DMS53 treated with DMSO at 0.1 percent for 48 hours (cell line): ENCODE measurements at regions not wholly inside any gene's neighbourhood (a gene's known extent, or its start where the extent isn't known, plus 50 kb on each side); places are given as distances from the start of the nearest gene placed in this dataset.
"Not testable (repeated sequence)": the region's sequence is repeated elsewhere in the genome, so short reads cannot be mapped to it uniquely, and the experiment has no call there.

Experiments
- DNase-seq: peaks from one replicate; lab custom pipeline; 2025; ENCODE audit not compliant: unreplicated experiment; lab: John Stamatoyannopoulos, UW

GRCh38 chr14:45990252-45990651 is 661.3 kb downstream of the RPL10L start:
- DNase-seq = no peak

GRCh38 chr14:45976001-45976400 is 675.6 kb downstream of the RPL10L start:
- no peak for DNase-seq

GRCh38 chr14:45972416-45972815 is 679.2 kb downstream of the RPL10L start:
- DNase-seq = no peak

- DNase-seq = no peak
Measured at GRCh38 chr14:45970621-45971020, 681.0 kb downstream of the RPL10L start.

- DNase-seq = no peak
Measured at GRCh38 chr14:45968037-45968436, 683.5 kb downstream of the RPL10L start.

GRCh38 chr14:45949479-45949878 is 696.5 kb upstream of the MIS18BP1 start:
- DNase-seq = no peak

GRCh38 chr14:45947830-45948229 is 694.8 kb upstream of the MIS18BP1 start:
- DNase-seq = no peak

GRCh38 chr14:45946251-45946650 is 693.2 kb upstream of the MIS18BP1 start:
- DNase-seq = no peak

- DNase-seq = no peak
Measured at GRCh38 chr14:45940318-45940717, 687.3 kb upstream of the MIS18BP1 start.

- DNase-seq = no peak
Measured at GRCh38 chr14:45939572-45939971, 686.6 kb upstream of the MIS18BP1 start.

- DNase-seq = not testable (repeated sequence)
Measured at GRCh38 chr14:45919995-45920394, 667.0 kb upstream of the MIS18BP1 start.

- no peak for DNase-seq
Measured at GRCh38 chr14:45916340-45916953, 663.4 kb upstream of the MIS18BP1 start.

- no peak for DNase-seq
Measured at GRCh38 chr14:45907782-45908181, 654.8 kb upstream of the MIS18BP1 start.

- no peak for DNase-seq
Measured at GRCh38 chr14:45906257-45906656, 653.3 kb upstream of the MIS18BP1 start.

GRCh38 chr14:45905672-45906071 is 652.7 kb upstream of the MIS18BP1 start:
- DNase-seq = no peak

- no peak for DNase-seq
Measured at GRCh38 chr14:45904314-45904713, 651.3 kb upstream of the MIS18BP1 start.

GRCh38 chr14:45902241-45902640 is 649.2 kb upstream of the MIS18BP1 start:
- no peak for DNase-seq

GRCh38 chr14:45897439-45897838 is 644.4 kb upstream of the MIS18BP1 start:
- no peak for DNase-seq

- no peak for DNase-seq
Measured at GRCh38 chr14:45893127-45893526, 640.1 kb upstream of the MIS18BP1 start.

GRCh38 chr14:45891417-45892080 is 638.5 kb upstream of the MIS18BP1 start:
- peak; percentile 87 for DNase-seq

- DNase-seq = not testable (repeated sequence)
Measured at GRCh38 chr14:45888766-45889285, 635.8 kb upstream of the MIS18BP1 start.

GRCh38 chr14:45877981-45878380 is 625.0 kb upstream of the MIS18BP1 start:
- no peak for DNase-seq

GRCh38 chr14:45868863-45869262 is 615.9 kb upstream of the MIS18BP1 start:
- DNase-seq = no peak
